ENCODE measurements at regions not wholly inside any gene's neighbourhood (a gene's known extent, or its start where the extent isn't known, plus 50 kb on each side); places are given as distances from the start of the nearest gene placed in this dataset.

- no peaks in the 10 kb centered on the region for H3K27me3 ChIP-seq (ENCODE audit: control insufficient read depth, insufficient read depth, low read length)
- H3K27ac ChIP-seq (ENCODE audit: low read length): no peak overlapping the region
- ChIA-PET POLR2A (no interaction called here), CTCF (no interaction called here)
- TF ChIP-seq, protein P1, sequence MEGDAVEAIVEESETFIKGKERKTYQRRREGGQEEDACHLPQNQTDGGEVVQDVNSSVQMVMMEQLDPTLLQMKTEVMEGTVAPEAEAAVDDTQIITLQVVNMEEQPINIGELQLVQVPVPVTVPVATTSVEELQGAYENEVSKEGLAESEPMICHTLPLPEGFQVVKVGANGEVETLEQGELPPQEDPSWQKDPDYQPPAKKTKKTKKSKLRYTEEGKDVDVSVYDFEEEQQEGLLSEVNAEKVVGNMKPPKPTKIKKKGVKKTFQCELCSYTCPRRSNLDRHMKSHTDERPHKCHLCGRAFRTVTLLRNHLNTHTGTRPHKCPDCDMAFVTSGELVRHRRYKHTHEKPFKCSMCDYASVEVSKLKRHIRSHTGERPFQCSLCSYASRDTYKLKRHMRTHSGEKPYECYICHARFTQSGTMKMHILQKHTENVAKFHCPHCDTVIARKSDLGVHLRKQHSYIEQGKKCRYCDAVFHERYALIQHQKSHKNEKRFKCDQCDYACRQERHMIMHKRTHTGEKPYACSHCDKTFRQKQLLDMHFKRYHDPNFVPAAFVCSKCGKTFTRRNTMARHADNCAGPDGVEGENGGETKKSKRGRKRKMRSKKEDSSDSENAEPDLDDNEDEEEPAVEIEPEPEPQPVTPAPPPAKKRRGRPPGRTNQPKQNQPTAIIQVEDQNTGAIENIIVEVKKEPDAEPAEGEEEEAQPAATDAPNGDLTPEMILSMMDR (IDR thresholded peaks at IDR 0.05): no peak
- TF ChIP-seq REST (IDR thresholded peaks at IDR 0.05; ENCODE audit: insufficient read depth in 1 of 2, low read depth in 2 of 2, low read length in 1 of 2): no peak
- no peak for TF ChIP-seq POLR2AphosphoS5 (IDR thresholded peaks at IDR 0.05; ENCODE audit: low read depth, low read length)
- TF ChIP-seq SIN3A (IDR thresholded peaks at IDR 0.05; ENCODE audit: borderline replicate concordance, insufficient read depth, low read depth, low read length): no peak
- TF ChIP-seq TCF7L2 (IDR thresholded peaks at IDR 0.05; ENCODE audit: low read depth, low read length): no peak
- BruUV-seq (replicated peaks): no TSS peak
- in situ Hi-C loops (cut with HindIII; ENCODE audit: low pct_unique_long_range_greater_than_20kb, low sequenced_read_pairs): no loop called here
- no peaks in the 10 kb centered on the region for H3K36me3 ChIP-seq (ENCODE audit: control insufficient read depth, insufficient read depth, low read length)
- ATAC-seq: no peak
- no peaks in the 10 kb centered on the region for H3K4me1 ChIP-seq (ENCODE audit: control insufficient read depth, insufficient read depth, low read length)
- no peak overlapping the region for H3K4me3 ChIP-seq (ENCODE audit: low read depth in 2 of 2, low read length in 2 of 2)
- no peak for DNase-seq (ENCODE audit: low read depth, low spot score)
- H3K9me3 ChIP-seq (ENCODE audit: control insufficient read depth, insufficient read depth, low read depth, low read length): no peaks in the 10 kb centered on the region
- intact Hi-C loops (cut with micrococcal nuclease; ENCODE audit: unreplicated experiment): no loop called here
Measured at GRCh38 chr14:38137005-38137404, 70.7 kb upstream of the SSTR1 start.

- H3K4me1 ChIP-seq (ENCODE audit: control insufficient read depth, insufficient read depth, low read length): no peaks in the 10 kb centered on the region
- no peaks in the 10 kb centered on the region for H3K27me3 ChIP-seq (ENCODE audit: control insufficient read depth, insufficient read depth, low read length)
- no peak for DNase-seq (ENCODE audit: low read depth, low spot score)
- no peaks in the 10 kb centered on the region for H3K9me3 ChIP-seq (ENCODE audit: control insufficient read depth, insufficient read depth, low read depth, low read length)
- in situ Hi-C loops (cut with HindIII; ENCODE audit: low pct_unique_long_range_greater_than_20kb, low sequenced_read_pairs): no loop called here
- no peak overlapping the region for H3K4me3 ChIP-seq (ENCODE audit: low read depth in 2 of 2, low read length in 2 of 2)
- no TSS peak for BruUV-seq (replicated peaks)
- no peak overlapping the region for H3K27ac ChIP-seq (ENCODE audit: low read length)
- ATAC-seq: no peak
- TF ChIP-seq REST (IDR thresholded peaks at IDR 0.05; ENCODE audit: insufficient read depth in 1 of 2, low read depth in 2 of 2, low read length in 1 of 2) (no peak), POLR2AphosphoS5 (IDR thresholded peaks at IDR 0.05; ENCODE audit: low read depth, low read length) (no peak), TCF7L2 (IDR thresholded peaks at IDR 0.05; ENCODE audit: low read depth, low read length) (no peak), SIN3A (IDR thresholded peaks at IDR 0.05; ENCODE audit: borderline replicate concordance, insufficient read depth, low read depth, low read length) (no peak)
- TF ChIP-seq, protein P1 (IDR thresholded peaks at IDR 0.05): no peak
- H3K36me3 ChIP-seq (ENCODE audit: control insufficient read depth, insufficient read depth, low read length): no peaks in the 10 kb centered on the region
- intact Hi-C loops (cut with micrococcal nuclease; ENCODE audit: unreplicated experiment): no loop called here
- POLR2A ChIA-PET: no interaction called here
- CTCF ChIA-PET: no interaction called here
Measured at GRCh38 chr14:38138473-38139138, 69.1 kb upstream of the SSTR1 start.
